ENCODE measurements at regions not wholly inside any gene's neighbourhood (a gene's known extent, or its start where the extent isn't known, plus 50 kb on each side); places are given as distances from the start of the nearest gene placed in this dataset.
A peak's percentile ranks its signal among the peaks of the same experiment; 100 is the strongest.
"Not testable (repeated sequence)": the region's sequence is repeated elsewhere in the genome, so short reads cannot be mapped to it uniquely, and the experiment has no call there.

GRCh38 chr11:70885281-70886231 is 366.8 kb downstream of the SHANK2 start:
- DNase-seq = peak; percentile 87

- no peak for DNase-seq
These were observed 366.1 kb downstream of the SHANK2 start for GRCh38 chr11:70886256-70886655.

GRCh38 chr11:70886676-70887541 is 365.5 kb downstream of the SHANK2 start:
- DNase-seq = peak; percentile 21

- no peak for DNase-seq
These were observed 364.9 kb downstream of the SHANK2 start for GRCh38 chr11:70887542-70887827.

- DNase-seq = no peak
These were observed 364.3 kb downstream of the SHANK2 start for GRCh38 chr11:70888061-70888460.

- DNase-seq = no peak
These were observed 363.0 kb downstream of the SHANK2 start for GRCh38 chr11:70889411-70889810.

- DNase-seq = no peak
These were observed 360.5 kb downstream of the SHANK2 start for GRCh38 chr11:70891844-70892380.

- DNase-seq = no peak
These were observed 359.5 kb downstream of the SHANK2 start for GRCh38 chr11:70892889-70893288.

- no peak for DNase-seq
These were observed 357.6 kb downstream of the SHANK2 start for GRCh38 chr11:70894566-70895365.

GRCh38 chr11:70895366-70895670 is 357.1 kb downstream of the SHANK2 start:
- DNase-seq = no peak

- DNase-seq = no peak
These were observed 354.9 kb downstream of the SHANK2 start for GRCh38 chr11:70897429-70897828.

- DNase-seq = no peak
These were observed 352.8 kb downstream of the SHANK2 start for GRCh38 chr11:70899616-70900015.

- DNase-seq = peak; percentile 47
These were observed 351.8 kb downstream of the SHANK2 start for GRCh38 chr11:70900540-70900939.

- no peak for DNase-seq
These were observed 350.3 kb downstream of the SHANK2 start for GRCh38 chr11:70901951-70902521.

- DNase-seq = not testable (repeated sequence)
These were observed 349.1 kb downstream of the SHANK2 start for GRCh38 chr11:70903229-70903628.

- no peak for DNase-seq
These were observed 346.3 kb downstream of the SHANK2 start for GRCh38 chr11:70906101-70906500.

- no peak for DNase-seq
These were observed 344.2 kb downstream of the SHANK2 start for GRCh38 chr11:70908223-70908622.

GRCh38 chr11:70910835-70911234 is 341.5 kb downstream of the SHANK2 start:
- DNase-seq = no peak

GRCh38 chr11:70912226-70912840 is 340.0 kb downstream of the SHANK2 start:
- DNase-seq = peak; percentile 53

GRCh38 chr11:70913715-70914231 is 338.6 kb downstream of the SHANK2 start:
- peak; percentile 97 for DNase-seq

- no peak for DNase-seq
These were observed 337.9 kb downstream of the SHANK2 start for GRCh38 chr11:70914496-70914895.

All from NCI-H146 (cell line).